PC-9 (cell line): ENCODE measurements at regions not wholly inside any gene's neighbourhood (a gene's known extent, or its start where the extent isn't known, plus 50 kb on each side); places are given as distances from the start of the nearest gene placed in this dataset.
"Not testable (repeated sequence)": the region's sequence is repeated elsewhere in the genome, so short reads cannot be mapped to it uniquely, and the experiment has no call there.

Experiments
- BruUV-seq: library from RNA; stranded (reverse); fragments of 400-500 nt; replicated peaks from 2 replicates; lab custom pipeline; 2021; lab: Mats Ljungman, UMichigan
- CTCF ChIA-PET: fragments of 300-600 bp; sonication (Branson Sonifier 250); formaldehyde crosslinking; loops from one replicate; lab custom pipeline; 2022; ENCODE audit warnings: antibody characterized with exemption; lab: Charles Lee
- POLR2A ChIA-PET: fragments of 300-600 bp; sonication (Branson Sonifier 250); formaldehyde crosslinking; loops from one replicate; lab custom pipeline; 2022; ENCODE audit warnings: antibody characterized with exemption; ENCODE audit not compliant: unreplicated experiment; lab: Charles Lee
- DNase-seq, 2 experiments: peaks; one replicate each; pipeline versions ENCODE4 v3.0.0 to v3.0.0-alpha.2; 2015 to 2022; ENCODE audit warnings: mixed read lengths in 1 of 2
- H2AFZ ChIP-seq: fragments of 200-600 bp; sonication (generic); 2 replicates; pipeline ENCODE4 v1.8.1; 2017; ENCODE audit warnings: antibody characterized with exemption
- H3F3A ChIP-seq: fragments of 200-600 bp; sonication (generic); 2 replicates; pipeline ENCODE4 v1.8.1; 2017; ENCODE audit warnings: antibody characterized with exemption, mild to moderate bottlenecking, low read depth; ENCODE audit not compliant: insufficient read depth
- H3K27ac ChIP-seq: fragments of 200-600 bp; sonication (generic); 2 replicates; pipeline ENCODE4 v1.6.1; 2016; ENCODE audit warnings: mixed run types
- H3K27me3 ChIP-seq: fragments of 200-600 bp; sonication (generic); 2 replicates; pipeline ENCODE4 v1.6.1; 2016; ENCODE audit warnings: low read depth, mixed run types; ENCODE audit not compliant: insufficient read depth
- H3K36me3 ChIP-seq: fragments of 200-600 bp; sonication (generic); 2 replicates; pipeline ENCODE4 v1.6.1; 2016; ENCODE audit warnings: low read depth, mixed run types
- H3K4me1 ChIP-seq: fragments of 200-600 bp; sonication (generic); replicated peaks from 2 replicates; pipeline ENCODE4 v1.6.1; 2016; ENCODE audit warnings: mixed run types; ENCODE audit not compliant: insufficient read depth
- H3K4me2 ChIP-seq: fragments of 200-600 bp; sonication (generic); 2 replicates; pipeline ENCODE4 v1.6.1; 2017; ENCODE audit warnings: mixed run types
- H3K4me3 ChIP-seq: fragments of 200-600 bp; sonication (generic); 2 replicates; pipeline ENCODE4 v1.6.1; 2016; ENCODE audit warnings: mixed run types
- H3K79me2 ChIP-seq: fragments of 200-600 bp; sonication (generic); 2 replicates; pipeline ENCODE4 v1.6.1; 2017; ENCODE audit warnings: low read depth, mixed run types
- H3K9me2 ChIP-seq: fragments of 200-600 bp; sonication (generic); 2 replicates; pipeline ENCODE4 v1.8.1; 2017; ENCODE audit warnings: mild to moderate bottlenecking; ENCODE audit not compliant: insufficient read depth
- H3K9me3 ChIP-seq: fragments of 200-600 bp; sonication (generic); 2 replicates; pipeline ENCODE4 v1.8.1; 2016; ENCODE audit warnings: low read depth; ENCODE audit not compliant: insufficient read depth
- H4K20me1 ChIP-seq: fragments of 200-600 bp; sonication (generic); 2 replicates; pipeline ENCODE4 v1.8.1; 2017; ENCODE audit not compliant: insufficient read depth
- EZH2 ChIP-seq: fragments of 200-600 bp; sonication (generic); IDR thresholded peaks from 2 replicates; pipeline ENCODE4 v1.8.0; 2017; ENCODE audit warnings: antibody characterized with exemption, low read depth
- intact Hi-C: fragments of 100-400 bp; cut with micrococcal nuclease; formaldehyde crosslinking; loops from one replicate; pipeline ENCODE4 v1.10.0; 2022; ENCODE audit not compliant: unreplicated experiment
- TF ChIP-seq, protein P1 (sequence below): fragments of 200-600 bp; sonication (generic); conservative IDR thresholded peaks from 2 replicates; pipeline ENCODE4 v1.6.1; 2017; ENCODE audit warnings: mixed run types, antibody characterized with exemption, mild to moderate bottlenecking, moderate library complexity

DNA sequence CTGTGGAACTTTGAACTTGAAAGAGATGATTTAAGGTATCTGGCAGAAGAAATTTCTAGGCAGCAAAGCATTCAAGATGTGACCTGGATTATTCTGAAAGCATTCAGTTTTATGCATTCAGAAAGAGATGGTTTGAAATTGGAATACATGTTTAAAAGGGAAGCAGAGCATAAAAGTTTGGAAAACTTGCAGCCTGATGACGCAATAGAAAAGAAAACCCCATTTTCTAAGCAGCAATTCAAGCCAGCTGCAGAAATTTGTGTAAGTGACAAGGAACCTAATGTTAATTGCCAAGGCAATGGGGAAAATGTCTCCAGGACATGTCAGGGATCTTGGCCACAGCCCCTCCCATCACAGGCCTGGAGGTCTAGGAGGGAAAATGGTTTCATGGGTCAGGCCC, 354.0 kb downstream of the ZNF326 start:
- intact Hi-C loops = no loop called here
- no peak overlapping the region for H3K27ac ChIP-seq
- H4K20me1 ChIP-seq = no peaks in the 10 kb centered on the region
- no peak for DNase-seq
- no peaks in the 10 kb centered on the region for H3K4me1 ChIP-seq
- peaks cover 14% of the 10 kb centered on the region; the same call in 1 of the 2 replicates for H3K9me3 ChIP-seq
- ChIA-PET POLR2A (no interaction called here), CTCF (no interaction called here)
- no peaks in the 10 kb centered on the region for H3K9me2 ChIP-seq
- no peak for TF ChIP-seq EZH2
- TF ChIP-seq, protein P1, sequence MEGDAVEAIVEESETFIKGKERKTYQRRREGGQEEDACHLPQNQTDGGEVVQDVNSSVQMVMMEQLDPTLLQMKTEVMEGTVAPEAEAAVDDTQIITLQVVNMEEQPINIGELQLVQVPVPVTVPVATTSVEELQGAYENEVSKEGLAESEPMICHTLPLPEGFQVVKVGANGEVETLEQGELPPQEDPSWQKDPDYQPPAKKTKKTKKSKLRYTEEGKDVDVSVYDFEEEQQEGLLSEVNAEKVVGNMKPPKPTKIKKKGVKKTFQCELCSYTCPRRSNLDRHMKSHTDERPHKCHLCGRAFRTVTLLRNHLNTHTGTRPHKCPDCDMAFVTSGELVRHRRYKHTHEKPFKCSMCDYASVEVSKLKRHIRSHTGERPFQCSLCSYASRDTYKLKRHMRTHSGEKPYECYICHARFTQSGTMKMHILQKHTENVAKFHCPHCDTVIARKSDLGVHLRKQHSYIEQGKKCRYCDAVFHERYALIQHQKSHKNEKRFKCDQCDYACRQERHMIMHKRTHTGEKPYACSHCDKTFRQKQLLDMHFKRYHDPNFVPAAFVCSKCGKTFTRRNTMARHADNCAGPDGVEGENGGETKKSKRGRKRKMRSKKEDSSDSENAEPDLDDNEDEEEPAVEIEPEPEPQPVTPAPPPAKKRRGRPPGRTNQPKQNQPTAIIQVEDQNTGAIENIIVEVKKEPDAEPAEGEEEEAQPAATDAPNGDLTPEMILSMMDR = no peak
- H3K27me3 ChIP-seq = no peaks in the 10 kb centered on the region
- H3K79me2 ChIP-seq = no peaks in the 10 kb centered on the region
- BruUV-seq = no TSS peak
- 0 out of 2 replicates have a peak, but pooled peaks cover 4% of the 10 kb centered on the region for H3F3A ChIP-seq
- H3K4me2 ChIP-seq = no peak overlapping the region
- no peaks in the 10 kb centered on the region for H3K36me3 ChIP-seq
- H3K4me3 ChIP-seq = no peak overlapping the region
- no peak overlapping the region for H2AFZ ChIP-seq

DNA sequence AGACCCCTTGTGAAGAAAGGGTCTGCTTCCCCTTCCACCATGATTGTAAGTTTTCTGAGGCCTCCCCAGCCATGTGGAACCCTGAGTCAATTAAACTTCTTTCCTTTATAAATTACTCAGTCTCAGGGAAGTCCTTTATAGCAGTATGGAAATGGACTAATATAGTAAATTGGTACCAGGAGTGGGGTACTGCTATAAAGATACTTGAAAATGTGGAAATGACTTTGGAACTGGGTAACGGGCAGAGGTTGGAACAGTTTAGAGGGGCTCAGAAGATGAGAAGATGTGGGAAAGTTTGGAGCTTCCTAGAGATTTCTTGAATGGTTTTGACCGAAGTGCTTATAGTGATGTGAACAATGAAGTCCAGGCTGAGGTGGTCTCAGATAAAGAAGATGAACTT, 353.5 kb downstream of the ZNF326 start:
- POLR2A ChIA-PET, H2AFZ ChIP-seq, H3K27ac ChIP-seq, H3F3A ChIP-seq, BruUV-seq, CTCF ChIA-PET, H3K9me2 ChIP-seq, H4K20me1 ChIP-seq, H3K27me3 ChIP-seq, H3K4me2 ChIP-seq, DNase-seq, intact Hi-C loops, H3K4me3 ChIP-seq, H3K4me1 ChIP-seq, H3K36me3 ChIP-seq, H3K79me2 ChIP-seq: not testable (repeated sequence)
- H3K9me3 ChIP-seq = peaks cover 14% of the 10 kb centered on the region; the same call in 1 of the 2 replicates

DNA sequence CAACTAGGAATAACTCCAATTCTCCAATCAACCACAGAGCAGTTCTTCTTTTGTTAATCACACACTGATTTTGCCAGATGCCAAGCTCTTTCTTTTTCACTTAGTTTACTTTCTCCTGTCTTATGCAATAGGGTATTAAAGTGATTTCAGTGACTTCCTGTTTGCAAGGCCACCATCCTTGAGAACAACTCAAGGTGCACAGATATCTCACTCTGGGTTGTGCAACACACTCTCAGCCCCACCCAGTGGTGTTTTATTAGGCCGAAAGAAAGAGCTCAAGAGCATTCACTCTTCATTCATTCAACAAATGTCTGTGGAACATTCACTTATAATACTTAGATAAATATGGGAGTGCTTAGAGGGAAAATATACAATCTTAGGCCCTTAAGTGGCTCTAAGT, 352.5 kb downstream of the ZNF326 start:
- Histone ChIP-seq H3K9me3 (peaks cover 14% of the 10 kb centered on the region; the same call in 1 of the 2 replicates), H3F3A (0 out of 2 replicates have a peak, but pooled peaks cover 4% of the 10 kb centered on the region), H3K9me2 (no peaks in the 10 kb centered on the region), H3K4me3 (no peak overlapping the region), H3K4me1 (no peaks in the 10 kb centered on the region), H3K79me2 (no peaks in the 10 kb centered on the region), H2AFZ (no peak overlapping the region), H4K20me1 (no peaks in the 10 kb centered on the region), H3K36me3 (no peaks in the 10 kb centered on the region), H3K27ac (no peak overlapping the region), H3K4me2 (no peak overlapping the region), H3K27me3 (no peaks in the 10 kb centered on the region)
- TF ChIP-seq, protein P1 = no peak
- intact Hi-C loops = no loop called here
- ChIA-PET POLR2A (no interaction called here), CTCF (no interaction called here)
- no TSS peak for BruUV-seq
- DNase-seq = no peak

- intact Hi-C loops = no loop called here
- Histone ChIP-seq H3K4me1 (no peaks in the 10 kb centered on the region), H4K20me1 (no peaks in the 10 kb centered on the region), H3K9me3 (peaks cover 14% of the 10 kb centered on the region; the same call in 1 of the 2 replicates), H3K9me2 (no peaks in the 10 kb centered on the region), H3K4me3 (no peak overlapping the region), H3F3A (0 out of 2 replicates have a peak, but pooled peaks cover 4% of the 10 kb centered on the region), H2AFZ (no peak overlapping the region), H3K27ac (no peak overlapping the region), H3K36me3 (no peaks in the 10 kb centered on the region), H3K27me3 (no peaks in the 10 kb centered on the region), H3K4me2 (no peak overlapping the region), H3K79me2 (no peaks in the 10 kb centered on the region)
- no TSS peak for BruUV-seq
- ChIA-PET CTCF (no interaction called here), POLR2A (no interaction called here)
- TF ChIP-seq, protein P1 = no peak
- no peak for DNase-seq
These were observed 351.8 kb downstream of the ZNF326 start for GRCh38 chr1:90346757-90347156.
